RWPE2 (cell line): ENCODE measurements at regions not wholly inside any gene's neighbourhood (a gene's known extent, or its start where the extent isn't known, plus 50 kb on each side); places are given as distances from the start of the nearest gene placed in this dataset.

ENCODE experiments used
- ATAC-seq: fragments of 200-7000 bp; cut with Tn5 transposase; 3 replicates; pipeline ENCODE4 v1.9.1; 2021; ENCODE audit warnings: low read depth
- DNase-seq: peaks from one replicate; pipeline ENCODE4 v3.0.0-alpha.2; 2020; ENCODE audit warnings: low spot score
- H3K27ac ChIP-seq: fragments of 450-650 bp; 2 replicates; pipeline ENCODE4 v1.5.1; 2017; ENCODE audit warnings: mild to moderate bottlenecking; ENCODE audit not compliant: poor library complexity, severe bottlenecking
- H3K27me3 ChIP-seq: fragments of 250-450 bp; sonication (Bioruptor Pico); 2 replicates; pipeline ENCODE4 v1.5.1; 2021; ENCODE audit warnings: mild to moderate bottlenecking, moderate library complexity; ENCODE audit not compliant: insufficient read depth, poor library complexity, severe bottlenecking
- H3K36me3 ChIP-seq: fragments of 250-450 bp; sonication (Bioruptor Pico); 2 replicates; pipeline ENCODE4 v1.5.1; 2020; ENCODE audit warnings: low read depth, mild to moderate bottlenecking, moderate library complexity
- H3K4me1 ChIP-seq: fragments of 250-450 bp; sonication (Bioruptor Pico); 2 replicates; pipeline ENCODE4 v1.5.1; 2021; ENCODE audit warnings: mild to moderate bottlenecking, moderate library complexity; ENCODE audit not compliant: insufficient read depth, poor library complexity, severe bottlenecking
- H3K4me3 ChIP-seq: fragments of 250-450 bp; sonication (Bioruptor Pico); 2 replicates; pipeline ENCODE4 v1.5.1; 2021; ENCODE audit warnings: mild to moderate bottlenecking, moderate library complexity; ENCODE audit not compliant: severe bottlenecking
- H3K9me3 ChIP-seq: fragments of 250-450 bp; sonication (Bioruptor Pico); 2 replicates; pipeline ENCODE4 v1.5.1; 2021; ENCODE audit warnings: mild to moderate bottlenecking, moderate library complexity; ENCODE audit not compliant: severe bottlenecking
- TF ChIP-seq, protein P1 (sequence below): fragments of 450-650 bp; IDR thresholded peaks from one replicate; pipeline ENCODE4 v1.5.1; 2017; ENCODE audit warnings: mild to moderate bottlenecking, moderate library complexity; ENCODE audit not compliant: poor library complexity, severe bottlenecking

DNA sequence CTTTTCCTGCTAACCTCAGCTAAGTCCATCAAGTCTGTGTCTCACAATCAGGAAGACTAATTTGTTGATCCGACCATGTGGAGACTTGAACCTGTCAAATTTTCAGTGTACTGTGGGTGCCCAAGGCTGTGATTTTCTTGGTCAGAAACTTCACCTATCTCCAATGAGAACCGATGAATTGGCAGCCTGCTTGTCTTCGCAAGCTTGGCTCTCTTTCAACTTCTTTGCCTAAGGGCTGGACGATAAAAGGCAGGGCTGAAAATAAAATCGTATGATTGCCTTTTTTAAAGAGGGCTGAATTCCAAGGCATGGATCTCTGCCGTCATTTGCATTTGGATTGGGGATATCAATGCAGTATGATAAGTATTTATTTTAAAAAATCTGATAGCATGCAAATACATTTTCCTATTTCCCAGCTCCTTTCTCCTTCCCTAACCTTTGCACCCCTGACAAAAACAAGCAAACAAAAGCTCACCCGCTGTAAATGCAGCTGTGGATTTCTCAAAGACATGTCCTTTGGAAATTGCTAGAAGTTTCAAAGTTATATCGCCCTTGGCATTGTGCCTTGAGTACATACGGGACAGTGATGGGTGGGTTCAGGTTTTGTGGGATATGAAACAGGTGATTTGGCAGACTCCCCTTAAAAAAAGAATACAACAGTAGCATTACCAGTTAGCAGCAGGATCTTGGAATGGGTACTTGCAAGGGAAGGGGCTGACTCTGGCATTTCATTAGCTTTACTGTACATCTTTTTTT lies 80.6 kb downstream of the NPTX2 start:
- ATAC-seq (no peak), DNase-seq (no peak)
- H3K27me3 ChIP-seq = no peaks in the 10 kb centered on the region
- H3K4me3 ChIP-seq = no peak overlapping the region
- TF ChIP-seq, protein P1, sequence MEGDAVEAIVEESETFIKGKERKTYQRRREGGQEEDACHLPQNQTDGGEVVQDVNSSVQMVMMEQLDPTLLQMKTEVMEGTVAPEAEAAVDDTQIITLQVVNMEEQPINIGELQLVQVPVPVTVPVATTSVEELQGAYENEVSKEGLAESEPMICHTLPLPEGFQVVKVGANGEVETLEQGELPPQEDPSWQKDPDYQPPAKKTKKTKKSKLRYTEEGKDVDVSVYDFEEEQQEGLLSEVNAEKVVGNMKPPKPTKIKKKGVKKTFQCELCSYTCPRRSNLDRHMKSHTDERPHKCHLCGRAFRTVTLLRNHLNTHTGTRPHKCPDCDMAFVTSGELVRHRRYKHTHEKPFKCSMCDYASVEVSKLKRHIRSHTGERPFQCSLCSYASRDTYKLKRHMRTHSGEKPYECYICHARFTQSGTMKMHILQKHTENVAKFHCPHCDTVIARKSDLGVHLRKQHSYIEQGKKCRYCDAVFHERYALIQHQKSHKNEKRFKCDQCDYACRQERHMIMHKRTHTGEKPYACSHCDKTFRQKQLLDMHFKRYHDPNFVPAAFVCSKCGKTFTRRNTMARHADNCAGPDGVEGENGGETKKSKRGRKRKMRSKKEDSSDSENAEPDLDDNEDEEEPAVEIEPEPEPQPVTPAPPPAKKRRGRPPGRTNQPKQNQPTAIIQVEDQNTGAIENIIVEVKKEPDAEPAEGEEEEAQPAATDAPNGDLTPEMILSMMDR = no peak
- H3K9me3 ChIP-seq = no peaks in the 10 kb centered on the region
- H3K36me3 ChIP-seq = no peaks in the 10 kb centered on the region
- no peaks in the 10 kb centered on the region for H3K4me1 ChIP-seq
- no peak overlapping the region for H3K27ac ChIP-seq

DNA sequence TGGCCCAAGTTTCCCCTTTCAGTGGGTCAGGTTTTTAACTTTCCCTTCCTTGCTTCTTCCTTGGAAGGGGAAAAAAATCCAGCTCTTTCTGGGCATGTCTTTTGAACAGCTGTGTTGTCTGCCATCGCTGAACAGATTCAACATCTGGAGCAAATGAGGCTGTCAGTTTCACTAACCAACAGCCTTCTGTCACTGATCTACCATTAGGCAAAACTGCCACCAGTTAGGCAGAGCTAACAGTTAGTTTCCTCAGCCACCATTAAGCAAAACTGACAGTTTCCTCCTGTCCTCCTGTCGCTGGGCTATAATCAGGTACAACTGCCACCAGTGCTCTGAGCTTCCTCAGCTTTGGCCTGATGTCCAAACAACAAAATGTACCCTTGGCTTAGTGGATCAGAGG lies 81.9 kb downstream of the NPTX2 start:
- Histone ChIP-seq H3K4me3 (no peak overlapping the region), H3K27me3 (no peaks in the 10 kb centered on the region), H3K27ac (no peak overlapping the region), H3K9me3 (no peaks in the 10 kb centered on the region), H3K4me1 (no peaks in the 10 kb centered on the region), H3K36me3 (no peaks in the 10 kb centered on the region)
- TF ChIP-seq, protein P1 = no peak
- no peak for ATAC-seq
- no peak for DNase-seq

DNA sequence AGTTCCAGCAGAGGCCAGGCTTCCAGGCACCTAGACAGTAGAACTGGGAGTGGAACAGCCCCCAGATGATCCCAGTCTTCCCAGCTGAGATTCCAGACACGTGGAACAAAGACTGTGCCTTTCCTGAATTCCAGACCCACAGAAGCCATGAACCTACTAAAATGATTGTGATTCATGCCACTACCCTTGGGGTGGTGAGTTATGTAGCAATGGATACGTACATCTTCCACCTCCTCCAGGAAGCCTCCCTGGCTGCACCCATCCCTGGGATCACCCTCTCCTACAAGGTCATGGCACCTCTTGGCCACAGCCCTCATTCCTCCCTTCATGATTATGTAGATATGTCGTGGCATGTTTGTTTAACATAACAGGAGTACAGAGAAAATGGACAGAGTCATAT lies 83.4 kb downstream of the NPTX2 start:
- Histone ChIP-seq H3K36me3 (no peaks in the 10 kb centered on the region), H3K27ac (no peak overlapping the region), H3K9me3 (no peaks in the 10 kb centered on the region), H3K27me3 (peaks cover under 1% of the 10 kb centered on the region), H3K4me3 (no peak overlapping the region), H3K4me1 (no peaks in the 10 kb centered on the region)
- DNase-seq (no peak), ATAC-seq (no peak)
- TF ChIP-seq, protein P1 = no peak

DNA sequence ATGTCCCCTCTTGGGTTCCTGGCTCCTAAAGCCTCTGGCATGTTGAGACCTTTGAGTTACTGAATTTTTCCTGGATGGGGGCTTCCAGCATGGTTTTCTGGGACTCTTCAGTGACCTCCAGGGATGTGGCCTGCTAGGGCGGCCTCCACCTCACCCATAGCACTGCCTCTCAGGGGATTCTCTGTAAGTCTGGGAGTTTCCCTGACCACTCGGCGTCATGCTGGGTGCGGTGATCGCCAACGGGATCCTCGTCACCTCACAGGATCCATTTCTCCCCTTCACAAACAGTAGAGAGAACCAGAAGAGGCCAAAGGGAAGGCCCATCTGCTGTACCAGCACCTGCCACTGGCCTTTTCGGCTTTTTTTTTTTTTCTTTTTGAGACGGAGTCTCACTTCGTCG lies 84.3 kb downstream of the NPTX2 start:
- no peaks in the 10 kb centered on the region for H3K9me3 ChIP-seq
- no peak for ATAC-seq
- no peak for DNase-seq
- no peak overlapping the region for H3K27ac ChIP-seq
- H3K27me3 ChIP-seq = peaks cover 5% of the 10 kb centered on the region
- TF ChIP-seq, protein P1 = no peak
- H3K4me1 ChIP-seq = no peaks in the 10 kb centered on the region
- H3K36me3 ChIP-seq = no peaks in the 10 kb centered on the region
- no peak overlapping the region for H3K4me3 ChIP-seq

DNA sequence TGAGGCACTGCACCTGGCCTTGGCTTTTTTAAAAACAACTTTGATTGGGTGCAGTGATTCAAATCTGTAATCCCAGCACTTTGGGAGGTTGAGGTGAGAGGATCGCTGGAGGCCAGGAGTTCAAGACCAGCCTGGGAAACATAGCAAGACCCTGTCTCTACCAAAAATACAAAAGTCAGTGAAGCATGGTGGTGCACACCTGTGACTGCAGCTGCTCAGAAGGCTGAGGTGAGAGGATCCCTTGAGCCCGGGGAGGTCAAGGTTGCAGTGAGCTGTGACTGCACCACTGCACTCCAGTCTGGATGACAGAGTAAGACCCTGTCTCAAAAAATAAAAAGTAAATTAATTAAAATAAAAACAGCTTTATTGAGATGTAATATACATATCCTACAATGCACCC lies 84.9 kb downstream of the NPTX2 start:
- H3K4me1 ChIP-seq = no peaks in the 10 kb centered on the region
- H3K4me3 ChIP-seq = no peak overlapping the region
- DNase-seq = no peak
- no peak overlapping the region for H3K27ac ChIP-seq
- H3K9me3 ChIP-seq = no peaks in the 10 kb centered on the region
- ATAC-seq = no peak
- H3K27me3 ChIP-seq = peaks cover 5% of the 10 kb centered on the region
- no peaks in the 10 kb centered on the region for H3K36me3 ChIP-seq
- TF ChIP-seq, protein P1 = no peak
